WTC11 (cell line): ENCODE measurements at regions not wholly inside any gene's neighbourhood (a gene's known extent, or its start where the extent isn't known, plus 50 kb on each side); places are given as distances from the start of the nearest gene placed in this dataset.

Experiments used
- ATAC-seq: fragments of 200-7000 bp; cut with Tn5 transposase; 2 replicates; pipeline ENCODE4 v1.10.0; 2021; ENCODE audit warnings: mild to moderate bottlenecking, moderate library complexity
- CTCF ChIA-PET: fragments of 300-600 bp; sonication (Branson Sonifier 250); formaldehyde crosslinking; loops from one replicate; lab custom pipeline; 2021; ENCODE audit warnings: antibody characterized with exemption; lab: Charles Lee
- POLR2A ChIA-PET: fragments of 350-600 bp; sonication (Branson Sonifier 250); formaldehyde crosslinking; loops from one replicate; lab custom pipeline; 2021; ENCODE audit warnings: antibody characterized with exemption; lab: Charles Lee
- DNase-seq: peaks from one replicate; pipeline ENCODE4 v3.0.0; 2021; ENCODE audit warnings: low spot score
- H3K27ac Mint-ChIP-seq: 2 replicates; pipeline ENCODE4 v1.8.0; 2021; ENCODE audit warnings: mixed read lengths
- H3K27me3 Mint-ChIP-seq: 2 replicates; pipeline ENCODE4 v1.8.0; 2021; ENCODE audit warnings: low read depth, mild to moderate bottlenecking, moderate library complexity, mixed read lengths
- H3K36me3 Mint-ChIP-seq: 2 replicates; pipeline ENCODE4 v1.8.0; 2021; ENCODE audit warnings: mixed read lengths
- H3K4me1 Mint-ChIP-seq: 2 replicates; pipeline ENCODE4 v1.8.0; 2022; ENCODE audit warnings: mixed read lengths
- H3K4me3 Mint-ChIP-seq: 2 replicates; pipeline ENCODE4 v1.8.0; 2021; ENCODE audit warnings: mild to moderate bottlenecking, moderate library complexity, mixed read lengths
- H3K9me3 Mint-ChIP-seq: 2 replicates; pipeline ENCODE4 v1.8.0; 2021; ENCODE audit warnings: mixed read lengths
- AFF4 ChIP-seq: sonication (generic); formaldehyde crosslinking; IDR thresholded peaks from 2 replicates; pipeline ENCODE4 v1.8.1; 2023; ENCODE audit warnings: mild to moderate bottlenecking, missing genetic modification reagents, borderline replicate concordance
- CREB1 ChIP-seq: sonication (generic); formaldehyde crosslinking; IDR thresholded peaks from 2 replicates; pipeline ENCODE4 v1.8.0; 2023; ENCODE audit warnings: mild to moderate bottlenecking, missing genetic modification reagents
- E2F1 ChIP-seq: sonication (generic); formaldehyde crosslinking; IDR thresholded peaks from 2 replicates; pipeline ENCODE4 v1.8.0; 2022; ENCODE audit warnings: mild to moderate bottlenecking, missing genetic modification reagents
- E2F4 ChIP-seq: sonication (generic); formaldehyde crosslinking; IDR thresholded peaks from 2 replicates; pipeline ENCODE4 v1.8.1; 2022; ENCODE audit warnings: low read depth, mild to moderate bottlenecking, moderate library complexity, missing genetic modification reagents, borderline replicate concordance
- ELF4 ChIP-seq: sonication (generic); formaldehyde crosslinking; IDR thresholded peaks from 2 replicates; pipeline ENCODE4 v1.8.1; 2022; ENCODE audit warnings: low read depth, mild to moderate bottlenecking, moderate library complexity, missing genetic modification reagents
- EMX1 ChIP-seq: fragments of 250-450 bp; sonication (Bioruptor Pico); IDR thresholded peaks from 2 replicates; pipeline ENCODE4 v1.8.0; 2021; ENCODE audit warnings: mild to moderate bottlenecking
- GABPB1 ChIP-seq: sonication (generic); formaldehyde crosslinking; IDR thresholded peaks from 2 replicates; pipeline ENCODE4 v1.8.1; 2023; ENCODE audit warnings: mild to moderate bottlenecking, missing genetic modification reagents
- HMGA2 ChIP-seq: fragments of 250-450 bp; sonication (Bioruptor Pico); IDR thresholded peaks from 2 replicates; pipeline ENCODE4 v1.4.0; 2021; ENCODE audit warnings: mild to moderate bottlenecking, moderate library complexity
- JUN ChIP-seq: sonication (generic); formaldehyde crosslinking; IDR thresholded peaks from 2 replicates; pipeline ENCODE4 v1.8.0; 2023; ENCODE audit warnings: mild to moderate bottlenecking, missing genetic modification reagents
- MYBL2 ChIP-seq: sonication (generic); formaldehyde crosslinking; IDR thresholded peaks from 2 replicates; pipeline ENCODE4 v1.8.1; 2023; ENCODE audit warnings: mild to moderate bottlenecking, moderate library complexity, missing genetic modification reagents
- NR2C2 ChIP-seq: sonication (generic); formaldehyde crosslinking; IDR thresholded peaks from 2 replicates; pipeline ENCODE4 v1.8.0; 2022; ENCODE audit warnings: mild to moderate bottlenecking, missing genetic modification reagents
- PRDM15 ChIP-seq: sonication (generic); formaldehyde crosslinking; IDR thresholded peaks from 2 replicates; pipeline ENCODE4 v1.8.0; 2022; ENCODE audit warnings: missing genetic modification reagents
- PREB ChIP-seq: sonication (generic); formaldehyde crosslinking; IDR thresholded peaks from 2 replicates; pipeline ENCODE4 v1.8.1; 2022; ENCODE audit warnings: mild to moderate bottlenecking, missing genetic modification reagents, moderate library complexity, borderline replicate concordance
- RELA ChIP-seq: sonication (generic); formaldehyde crosslinking; IDR thresholded peaks from 2 replicates; pipeline ENCODE4 v1.8.1; 2022; ENCODE audit warnings: missing genetic modification reagents, mild to moderate bottlenecking, borderline replicate concordance
- SMAD4 ChIP-seq: sonication (generic); formaldehyde crosslinking; IDR thresholded peaks from 2 replicates; pipeline ENCODE4 v1.8.0; 2022; ENCODE audit warnings: mild to moderate bottlenecking, missing genetic modification reagents
- SOX15 ChIP-seq: fragments of 250-450 bp; sonication (Bioruptor Pico); IDR thresholded peaks from 2 replicates; pipeline ENCODE4 v1.9.0; 2021; ENCODE audit warnings: mild to moderate bottlenecking
- STAT6 ChIP-seq: sonication (generic); formaldehyde crosslinking; conservative IDR thresholded peaks from 2 replicates; pipeline ENCODE4 v1.8.1; 2023; ENCODE audit warnings: mild to moderate bottlenecking, low read depth, missing genetic modification reagents, moderate library complexity
- USF1 ChIP-seq: sonication (generic); formaldehyde crosslinking; IDR thresholded peaks from 2 replicates; pipeline ENCODE4 v1.8.0; 2022; ENCODE audit warnings: mild to moderate bottlenecking, missing genetic modification reagents
- ZNF138 ChIP-seq: sonication (generic); formaldehyde crosslinking; conservative IDR thresholded peaks from 2 replicates; pipeline ENCODE4 v1.8.1; 2022; ENCODE audit warnings: mild to moderate bottlenecking, moderate library complexity, missing genetic modification reagents
- ZNF396 ChIP-seq: fragments of 250-450 bp; sonication (Bioruptor Pico); IDR thresholded peaks from 2 replicates; pipeline ENCODE4 v1.8.0; 2021; ENCODE audit warnings: mild to moderate bottlenecking, moderate library complexity, borderline replicate concordance
- ZNF416 ChIP-seq: fragments of 250-450 bp; sonication (Bioruptor Pico); IDR thresholded peaks from 2 replicates; pipeline ENCODE4 v1.9.0; 2021; ENCODE audit warnings: mild to moderate bottlenecking, inconsistent platforms

GRCh38 chr5:33319841-33320240 is 120.9 kb upstream of the TARS1 start:
- no peaks in the 10 kb centered on the region for H3K4me1 Mint-ChIP-seq
- ATAC-seq (no peak), DNase-seq (no peak)
- H3K9me3 Mint-ChIP-seq = no peaks in the 10 kb centered on the region
- no peaks in the 10 kb centered on the region for H3K36me3 Mint-ChIP-seq
- no peaks in the 10 kb centered on the region for H3K27me3 Mint-ChIP-seq
- no peak overlapping the region for H3K27ac Mint-ChIP-seq
- POLR2A ChIA-PET = no interaction called here
- H3K4me3 Mint-ChIP-seq = no peak overlapping the region
- CTCF ChIA-PET = interaction anchor here (1.0 kb wide), 1 partner anchor 20 kb away, joined by 3 read pairs; no protein-coding TSS in a partner anchor
- no peak for TF ChIP-seq E2F1 (CRISPR knock-in tag)
- TF ChIP-seq STAT6 (CRISPR knock-in tag) = no peak
- TF ChIP-seq ELF4 (CRISPR knock-in tag) = no peak
- TF ChIP-seq SOX15 (CRISPR knock-in tag) = no peak

GRCh38 chr5:33321026-33321425 is 119.7 kb upstream of the TARS1 start:
- ATAC-seq = no peak
- Mint-ChIP-seq H3K4me1 (no peaks in the 10 kb centered on the region), H3K9me3 (no peaks in the 10 kb centered on the region), H3K27ac (no peak overlapping the region), H3K4me3 (no peak overlapping the region), H3K27me3 (no peaks in the 10 kb centered on the region), H3K36me3 (no peaks in the 10 kb centered on the region)
- POLR2A ChIA-PET = no interaction called here
- no peak for TF ChIP-seq EMX1 (CRISPR knock-in tag)
- TF ChIP-seq PRDM15 (CRISPR knock-in tag) = no peak
- TF ChIP-seq RELA (CRISPR knock-in tag) = no peak
- no peak for TF ChIP-seq CREB1 (CRISPR knock-in tag)
- TF ChIP-seq SMAD4 (CRISPR knock-in tag) = no peak
- TF ChIP-seq MYBL2 (CRISPR knock-in tag) = no peak
- no peak for TF ChIP-seq ZNF138 (CRISPR knock-in tag)
- no peak for TF ChIP-seq HMGA2 (CRISPR knock-in tag)
- TF ChIP-seq ZNF416 (CRISPR knock-in tag) = no peak
- no peak for TF ChIP-seq NR2C2
- no peak for TF ChIP-seq JUN (CRISPR knock-in tag)
- no peak for TF ChIP-seq GABPB1 (CRISPR knock-in tag)
- no peak for TF ChIP-seq AFF4
- no peak for TF ChIP-seq ZNF396
- TF ChIP-seq PREB (CRISPR knock-in tag) = no peak
- TF ChIP-seq USF1 (CRISPR knock-in tag) = no peak
- no peak for TF ChIP-seq E2F4
- CTCF ChIA-PET = no interaction called here
- DNase-seq = no peak
